ENCODE measurements at regions not wholly inside any gene's neighbourhood (a gene's known extent, or its start where the extent isn't known, plus 50 kb on each side); places are given as distances from the start of the nearest gene placed in this dataset.

DNA sequence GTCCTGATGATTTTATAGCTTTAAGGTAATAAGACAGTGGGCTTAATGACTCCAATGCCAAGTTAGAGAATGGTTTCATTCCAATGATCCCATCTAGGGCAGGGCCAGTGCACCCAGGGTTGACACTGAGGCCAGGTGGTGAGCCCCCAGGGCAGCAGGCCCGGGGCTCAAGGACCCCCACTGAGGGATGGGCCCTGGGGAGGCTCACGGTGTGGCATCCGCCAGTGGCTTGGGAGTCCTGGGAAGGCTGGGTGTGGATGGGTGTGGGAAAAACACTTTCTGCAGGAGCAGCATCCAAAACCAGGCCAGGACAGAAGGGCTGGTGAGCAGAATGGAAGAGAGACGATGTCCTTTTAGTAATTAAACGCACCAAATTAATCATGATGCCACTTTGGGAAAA is 626.3 kb downstream of the TBC1D22A start:
- intact Hi-C loops (cut with micrococcal nuclease) = no loop called here
- Mint-ChIP-seq H3K36me3 (no peaks in the 10 kb centered on the region), H3K9me3 (no peaks in the 10 kb centered on the region), H3K4me3 (no peak overlapping the region), H3K4me1 (no peaks in the 10 kb centered on the region), H3K27ac (no peak overlapping the region), H3K27me3 (ENCODE audit: low read depth in 2 of 2) (no peaks in the 10 kb centered on the region)
- Histone ChIP-seq H3K4me1 (ENCODE audit: control insufficient read depth, insufficient read depth, low read length) (no peaks in the 10 kb centered on the region), H3K9me3 (ENCODE audit: control insufficient read depth, insufficient read depth, low read length) (no peaks in the 10 kb centered on the region), H3K27ac (ENCODE audit: low read length) (no peak overlapping the region), H3K4me3 (ENCODE audit: low read length) (no peak overlapping the region), H3K27me3 (ENCODE audit: control insufficient read depth, insufficient read depth, low read length) (no peaks in the 10 kb centered on the region), H3K36me3 (ENCODE audit: control insufficient read depth, insufficient read depth, low read length) (no peaks in the 10 kb centered on the region)
- ATAC-seq (no peak), DNase-seq (no peak)
- TF ChIP-seq CTCF (IDR thresholded peaks at IDR 0.05) = no peak
- WGBS (ENCODE audit: insufficient coverage) = 77% methylated on average over 5 of the region's 5 CpGs

- WGBS (ENCODE audit: insufficient coverage) = 78% methylated on average over 6 of the region's 7 CpGs
- Histone ChIP-seq H3K4me1 (ENCODE audit: control insufficient read depth, insufficient read depth, low read length) (no peaks in the 10 kb centered on the region), H3K9me3 (ENCODE audit: control insufficient read depth, insufficient read depth, low read length) (no peaks in the 10 kb centered on the region), H3K27ac (ENCODE audit: low read length) (no peak overlapping the region), H3K4me3 (ENCODE audit: low read length) (no peak overlapping the region), H3K36me3 (ENCODE audit: control insufficient read depth, insufficient read depth, low read length) (no peaks in the 10 kb centered on the region), H3K27me3 (ENCODE audit: control insufficient read depth, insufficient read depth, low read length) (no peaks in the 10 kb centered on the region)
- no peak overlapping the region for H3K27ac Mint-ChIP-seq
- no peaks in the 10 kb centered on the region for H3K4me1 Mint-ChIP-seq
- no peak for DNase-seq
- H3K4me3 Mint-ChIP-seq = no peak overlapping the region
- no peaks in the 10 kb centered on the region for H3K27me3 Mint-ChIP-seq (ENCODE audit: low read depth in 2 of 2)
- H3K36me3 Mint-ChIP-seq = no peaks in the 10 kb centered on the region
- H3K9me3 Mint-ChIP-seq = no peaks in the 10 kb centered on the region
- intact Hi-C loops (cut with micrococcal nuclease) = no loop called here
- ATAC-seq = no peak
- no peak for TF ChIP-seq CTCF (IDR thresholded peaks at IDR 0.05)
These were observed 625.9 kb downstream of the TBC1D22A start for GRCh38 chr22:47388331-47388730.

- no peaks in the 10 kb centered on the region for H3K4me1 Mint-ChIP-seq
- DNase-seq (no peak), ATAC-seq (no peak)
- H3K36me3 Mint-ChIP-seq = no peaks in the 10 kb centered on the region
- no peak overlapping the region for H3K4me3 ChIP-seq (ENCODE audit: low read length)
- no peaks in the 10 kb centered on the region for H3K27me3 Mint-ChIP-seq (ENCODE audit: low read depth in 2 of 2)
- no peak overlapping the region for H3K27ac ChIP-seq (ENCODE audit: low read length)
- 78% methylated on average over 20 of the region's 20 CpGs for WGBS (ENCODE audit: insufficient coverage)
- H3K9me3 ChIP-seq (ENCODE audit: control insufficient read depth, insufficient read depth, low read length) = no peaks in the 10 kb centered on the region
- H3K27me3 ChIP-seq (ENCODE audit: control insufficient read depth, insufficient read depth, low read length) = no peaks in the 10 kb centered on the region
- H3K36me3 ChIP-seq (ENCODE audit: control insufficient read depth, insufficient read depth, low read length) = no peaks in the 10 kb centered on the region
- H3K27ac Mint-ChIP-seq = no peak overlapping the region
- no peak for TF ChIP-seq CTCF (IDR thresholded peaks at IDR 0.05)
- H3K4me3 Mint-ChIP-seq = no peak overlapping the region
- intact Hi-C loops (cut with micrococcal nuclease) = no loop called here
- H3K4me1 ChIP-seq (ENCODE audit: control insufficient read depth, insufficient read depth, low read length) = no peaks in the 10 kb centered on the region
- no peaks in the 10 kb centered on the region for H3K9me3 Mint-ChIP-seq
These were observed 624.5 kb downstream of the TBC1D22A start for GRCh38 chr22:47386812-47387510.

DNA sequence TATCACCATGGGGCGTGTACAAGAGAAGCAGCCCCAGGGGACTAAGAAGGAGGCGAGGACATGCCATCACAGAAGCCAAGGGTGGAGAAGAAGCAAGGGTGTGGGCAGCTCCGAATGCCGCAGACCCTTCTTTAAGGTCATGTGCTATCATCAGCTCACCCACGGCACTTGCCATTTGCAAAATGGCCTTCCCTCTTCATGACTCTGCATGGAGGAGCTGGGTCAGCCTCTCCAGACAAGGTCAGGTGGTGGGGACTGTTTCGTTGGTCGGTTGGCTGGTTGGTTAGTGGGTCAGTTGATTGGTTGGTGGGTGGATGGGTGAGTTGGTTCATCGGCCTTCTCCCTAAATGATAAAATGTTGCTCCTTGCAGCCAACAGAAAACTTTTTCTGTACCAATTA is 622.5 kb downstream of the TBC1D22A start:
- H3K9me3 Mint-ChIP-seq = no peaks in the 10 kb centered on the region
- intact Hi-C loops (cut with micrococcal nuclease) = no loop called here
- Histone ChIP-seq H3K4me1 (ENCODE audit: control insufficient read depth, insufficient read depth, low read length) (no peaks in the 10 kb centered on the region), H3K4me3 (ENCODE audit: low read length) (no peak overlapping the region), H3K27me3 (ENCODE audit: control insufficient read depth, insufficient read depth, low read length) (no peaks in the 10 kb centered on the region), H3K36me3 (ENCODE audit: control insufficient read depth, insufficient read depth, low read length) (no peaks in the 10 kb centered on the region), H3K9me3 (ENCODE audit: control insufficient read depth, insufficient read depth, low read length) (no peaks in the 10 kb centered on the region), H3K27ac (ENCODE audit: low read length) (no peak overlapping the region)
- H3K4me3 Mint-ChIP-seq = no peak overlapping the region
- H3K4me1 Mint-ChIP-seq = no peaks in the 10 kb centered on the region
- no peak for DNase-seq
- H3K27ac Mint-ChIP-seq = no peak overlapping the region
- no peak for TF ChIP-seq CTCF (IDR thresholded peaks at IDR 0.05)
- H3K27me3 Mint-ChIP-seq (ENCODE audit: low read depth in 2 of 2) = no peaks in the 10 kb centered on the region
- 81% methylated on average over 5 of the region's 8 CpGs for WGBS (ENCODE audit: insufficient coverage)
- H3K36me3 Mint-ChIP-seq = no peaks in the 10 kb centered on the region
- no peak for ATAC-seq
